ENCODE measurements at regions not wholly inside any gene's neighbourhood (a gene's known extent, or its start where the extent isn't known, plus 50 kb on each side); places are given as distances from the start of the nearest gene placed in this dataset.

DNA sequence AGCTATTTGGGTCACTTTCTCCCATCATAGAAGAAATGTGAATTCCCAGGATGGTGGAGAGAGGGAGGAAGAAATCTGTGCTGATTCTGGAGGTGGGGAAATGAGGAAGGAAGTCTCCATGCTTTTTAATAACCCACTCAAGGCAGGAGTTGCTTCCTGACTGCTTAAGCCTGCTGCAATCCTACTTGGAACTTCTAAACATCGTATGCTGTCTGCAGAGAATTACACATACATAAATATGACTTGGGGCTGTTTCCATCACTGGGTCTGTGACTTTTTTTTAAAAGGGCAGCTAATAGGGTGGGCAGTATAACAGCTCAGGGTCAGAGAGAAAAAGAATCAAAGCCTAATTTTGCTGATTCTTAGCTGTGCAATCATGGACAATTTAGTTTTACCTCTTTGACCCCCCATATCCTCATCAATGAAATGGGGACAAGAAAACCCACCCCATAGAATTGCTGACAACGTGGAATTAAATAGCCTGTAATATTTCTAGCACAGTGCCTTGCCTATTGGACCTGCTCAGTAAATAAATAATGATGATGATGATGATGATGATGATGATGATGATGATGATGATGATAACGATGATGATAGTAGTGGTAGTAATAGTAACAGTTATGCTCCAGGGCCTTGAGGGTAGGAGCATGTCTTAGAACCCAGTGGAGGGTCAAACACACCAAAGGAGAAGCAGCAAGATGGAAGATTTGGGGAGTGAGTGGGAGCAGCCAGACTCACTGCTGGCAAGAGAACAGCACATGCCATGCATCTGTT, 166.7 kb upstream of the LRFN2 start:
- DNase-seq (ENCODE audit: low spot score): no peak

GRCh38 chr6:40753048-40753447, 165.9 kb upstream of the LRFN2 start:
- no peak for DNase-seq (ENCODE audit: low spot score)

GRCh38 chr6:40744835-40745234, 157.7 kb upstream of the LRFN2 start:
- no peak for DNase-seq (ENCODE audit: low spot score)

DNA sequence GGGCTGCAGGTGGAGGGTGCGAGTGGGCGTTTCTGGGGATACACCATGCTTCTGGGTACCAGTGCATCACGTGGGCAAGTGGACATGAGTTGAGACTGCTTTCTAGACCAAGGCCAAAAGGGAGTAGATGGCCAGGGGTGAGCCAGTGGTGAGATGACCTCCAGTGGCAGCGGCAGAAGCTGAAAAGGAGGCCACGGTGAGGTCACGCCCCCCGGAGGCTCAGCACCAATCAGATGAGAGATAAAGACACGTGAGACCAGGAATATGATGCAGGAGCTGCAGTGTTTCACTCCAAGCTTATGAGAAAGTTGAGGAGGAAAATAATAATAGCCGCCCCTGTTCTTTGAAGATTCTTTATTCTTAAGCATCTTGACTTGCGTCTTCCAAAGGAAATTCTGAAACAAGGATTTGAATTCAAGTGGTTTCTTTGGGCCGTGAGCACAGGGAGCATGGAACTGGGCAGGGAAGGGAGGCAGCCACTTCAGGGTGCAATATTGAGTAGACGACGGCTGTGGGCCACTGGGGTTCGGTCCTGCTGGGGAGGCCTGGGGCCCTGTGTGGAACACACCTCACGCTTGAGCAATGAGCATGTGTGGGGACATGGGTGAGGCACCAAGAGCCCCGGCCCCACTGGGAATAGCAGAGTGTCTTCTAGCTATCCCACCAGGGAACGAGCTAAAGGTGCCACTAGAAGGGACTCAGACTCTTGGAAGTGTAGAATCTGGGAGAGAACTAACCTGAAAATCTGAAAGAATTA, 156.7 kb upstream of the LRFN2 start:
- no peak for DNase-seq (ENCODE audit: low spot score)

- no peak for DNase-seq (ENCODE audit: low spot score)
Observed at GRCh38 chr6:40743226-40743625, 156.1 kb upstream of the LRFN2 start.

DNA sequence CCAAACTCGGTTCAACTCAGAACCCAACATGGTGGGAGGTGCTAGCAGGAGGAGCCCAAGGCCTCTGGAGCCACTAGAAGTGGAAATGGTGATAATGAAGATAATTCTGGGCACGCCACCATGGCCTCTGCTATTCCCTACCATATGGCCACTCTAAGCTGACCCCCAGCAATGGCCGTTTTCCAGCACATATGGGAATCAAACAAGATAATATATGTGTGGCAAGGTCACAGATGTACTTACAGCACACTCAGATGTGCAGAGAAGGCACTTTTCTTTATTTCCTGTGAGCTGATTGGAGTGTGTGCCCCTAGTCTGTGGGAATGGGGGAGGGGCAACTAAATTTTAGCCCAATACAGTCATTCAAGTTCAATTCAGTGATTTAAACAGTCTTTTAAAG, 153.4 kb upstream of the LRFN2 start:
- no peak for DNase-seq (ENCODE audit: low spot score)

- DNase-seq (ENCODE audit: low spot score): no peak
Observed at GRCh38 chr6:40738551-40739193, 151.5 kb upstream of the LRFN2 start.

GRCh38 chr6:40735521-40735920, 148.4 kb upstream of the LRFN2 start:
- no peak for DNase-seq (ENCODE audit: low spot score)

DNA sequence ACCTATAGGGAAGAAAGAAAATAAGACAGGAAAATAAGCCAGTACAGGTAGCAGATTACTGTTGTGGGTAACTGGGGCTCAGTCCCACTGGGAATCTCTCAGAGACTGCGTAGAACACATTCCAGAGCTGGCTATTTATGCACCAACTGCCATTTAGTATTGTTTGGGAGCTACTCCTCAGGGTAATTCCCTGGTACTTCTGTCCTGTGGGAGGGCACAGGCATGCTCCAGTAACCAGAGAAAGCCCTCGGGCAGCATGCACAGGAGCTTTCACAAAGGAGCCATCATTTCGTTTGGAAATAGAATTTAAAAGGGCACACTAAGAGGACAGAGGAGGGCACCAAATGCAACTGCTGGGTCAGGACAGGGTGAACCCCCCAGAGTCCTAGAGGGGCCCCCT, 148.0 kb upstream of the LRFN2 start:
- no peak for DNase-seq (ENCODE audit: low spot score)

DNA sequence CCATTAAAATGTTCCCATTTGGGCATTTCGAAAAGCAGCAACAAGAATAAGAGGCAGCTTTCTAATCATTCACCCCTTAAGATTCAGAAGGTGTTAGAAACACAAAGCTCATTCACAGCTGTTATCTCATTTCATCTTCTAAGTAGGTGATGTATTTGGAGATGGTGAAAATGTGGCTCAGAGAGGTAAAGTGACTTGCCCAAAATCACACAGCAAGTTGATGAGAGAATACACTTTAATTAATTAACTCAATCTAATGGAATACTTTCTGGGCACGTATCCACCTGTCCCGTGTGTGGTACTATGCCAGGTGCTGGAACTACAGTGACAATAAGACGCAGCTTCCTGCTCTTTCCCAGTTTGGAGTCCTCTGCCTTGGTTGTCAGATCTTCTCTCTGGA, 147.4 kb upstream of the LRFN2 start:
- DNase-seq (ENCODE audit: low spot score): no peak

DNA sequence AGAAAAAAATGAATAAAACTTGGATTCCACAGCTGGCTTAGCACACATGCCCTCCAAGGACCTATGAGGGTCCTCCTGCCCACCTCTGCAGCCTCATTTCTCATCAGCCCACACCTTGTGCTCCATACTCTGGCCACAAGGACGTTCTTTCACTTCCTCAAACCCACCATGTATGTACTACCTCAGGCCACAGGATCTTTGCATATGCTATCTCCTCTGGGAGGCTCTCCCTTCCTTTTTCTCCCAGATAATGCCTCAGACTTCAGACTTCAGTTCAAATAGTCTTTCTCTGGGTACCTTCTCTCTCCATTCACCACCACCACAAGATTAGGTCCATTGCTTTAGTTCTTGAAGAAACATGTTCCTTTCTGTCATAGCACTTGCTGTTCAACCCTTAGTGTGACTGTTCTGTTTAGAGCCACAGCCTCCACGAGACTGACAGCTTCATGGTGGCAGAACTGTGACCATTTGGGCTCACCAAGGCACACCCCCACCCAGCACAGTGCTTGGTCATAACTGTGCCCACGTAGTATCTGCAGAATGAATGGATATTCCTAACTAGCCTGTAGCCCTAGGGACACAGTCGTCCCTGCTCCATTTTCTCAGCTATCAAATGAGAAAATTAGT, 146.7 kb upstream of the LRFN2 start:
- no peak for DNase-seq (ENCODE audit: low spot score)

DNA sequence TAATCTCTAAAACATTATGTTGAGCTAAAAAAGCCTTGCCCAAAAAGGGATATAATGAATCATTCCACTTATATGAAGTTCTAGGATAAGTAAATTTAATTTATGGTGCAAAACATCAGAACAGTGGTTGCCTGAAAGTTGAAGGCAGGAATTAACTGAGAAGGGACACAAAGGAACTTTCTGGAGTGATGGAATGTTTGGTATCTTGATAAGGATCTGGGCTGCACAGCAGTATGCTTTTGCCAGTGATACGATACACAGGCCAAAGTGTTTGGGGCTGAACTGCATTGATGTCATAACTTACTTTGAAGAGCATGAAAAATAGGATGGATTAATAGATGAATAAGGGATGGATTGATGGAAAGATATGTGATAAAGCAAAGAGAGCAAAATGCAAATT, 146.1 kb upstream of the LRFN2 start:
- no peak for DNase-seq (ENCODE audit: low spot score)

- DNase-seq (ENCODE audit: low spot score): no peak
Observed at GRCh38 chr6:40732878-40733277, 145.7 kb upstream of the LRFN2 start.

- DNase-seq (ENCODE audit: low spot score): no peak
Observed at GRCh38 chr6:40728643-40729042, 141.5 kb upstream of the LRFN2 start.

GRCh38 chr6:40727271-40727670, 140.1 kb upstream of the LRFN2 start:
- no peak for DNase-seq (ENCODE audit: low spot score)

DNA sequence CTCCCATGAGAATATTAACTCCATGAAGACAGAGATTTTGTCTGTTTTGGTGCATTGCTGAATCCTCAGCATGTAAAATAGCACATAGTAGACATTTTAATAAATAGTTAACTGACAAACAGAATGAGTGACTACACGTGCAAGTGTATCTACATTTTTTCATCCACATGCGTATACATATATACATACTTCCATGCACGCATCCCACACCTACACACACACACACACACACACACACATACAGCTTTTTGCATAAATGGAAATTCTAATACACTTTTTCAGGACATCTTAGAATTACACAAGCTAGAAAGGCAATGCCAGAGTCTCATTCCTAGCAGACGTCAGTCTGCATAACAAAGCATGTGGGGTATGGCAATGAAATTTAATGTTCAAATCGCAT, 139.7 kb upstream of the LRFN2 start:
- DNase-seq (ENCODE audit: low spot score): no peak

DNA sequence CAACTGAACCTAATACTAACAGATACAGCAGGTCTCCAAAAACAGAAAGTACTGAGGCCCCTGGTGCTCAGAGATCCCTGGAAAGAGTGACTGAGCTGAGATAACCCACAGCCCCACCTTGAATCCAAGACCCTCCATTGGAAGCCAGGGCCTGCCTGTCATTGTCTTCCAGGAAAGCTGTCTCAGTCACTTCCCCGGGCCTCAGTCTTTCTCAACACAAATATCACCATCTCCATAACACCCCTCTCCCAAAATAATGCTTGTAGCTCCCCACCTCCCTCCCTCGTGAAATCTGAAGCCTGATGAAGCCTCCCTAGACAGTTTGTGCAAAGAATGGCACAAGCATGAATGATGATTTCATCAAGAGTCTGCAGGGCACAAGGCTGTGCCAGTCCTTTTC, 138.2 kb upstream of the LRFN2 start:
- no peak for DNase-seq (ENCODE audit: low spot score)

DNA sequence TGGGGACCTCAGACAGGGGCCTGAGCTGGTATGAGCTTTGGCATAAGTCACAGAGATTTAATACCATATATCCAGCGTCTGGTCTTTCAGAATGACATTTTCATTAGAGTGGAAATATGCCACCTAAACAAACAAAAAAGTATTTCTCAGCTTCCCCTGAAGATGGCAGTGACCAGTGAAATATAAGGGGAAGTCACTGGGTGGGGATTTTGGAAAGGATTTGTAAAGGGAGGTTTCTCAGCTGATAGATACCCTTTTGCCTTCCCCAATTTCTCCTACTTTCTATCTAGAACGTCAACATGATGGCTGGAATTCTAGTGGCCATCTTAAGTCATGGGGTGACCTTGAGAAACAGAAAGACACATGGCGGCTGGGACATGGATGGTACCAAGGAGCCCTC, 137.7 kb upstream of the LRFN2 start:
- no peak for DNase-seq (ENCODE audit: low spot score)

- no peak for DNase-seq (ENCODE audit: low spot score)
Observed at GRCh38 chr6:40723967-40724366, 136.8 kb upstream of the LRFN2 start.

DNA sequence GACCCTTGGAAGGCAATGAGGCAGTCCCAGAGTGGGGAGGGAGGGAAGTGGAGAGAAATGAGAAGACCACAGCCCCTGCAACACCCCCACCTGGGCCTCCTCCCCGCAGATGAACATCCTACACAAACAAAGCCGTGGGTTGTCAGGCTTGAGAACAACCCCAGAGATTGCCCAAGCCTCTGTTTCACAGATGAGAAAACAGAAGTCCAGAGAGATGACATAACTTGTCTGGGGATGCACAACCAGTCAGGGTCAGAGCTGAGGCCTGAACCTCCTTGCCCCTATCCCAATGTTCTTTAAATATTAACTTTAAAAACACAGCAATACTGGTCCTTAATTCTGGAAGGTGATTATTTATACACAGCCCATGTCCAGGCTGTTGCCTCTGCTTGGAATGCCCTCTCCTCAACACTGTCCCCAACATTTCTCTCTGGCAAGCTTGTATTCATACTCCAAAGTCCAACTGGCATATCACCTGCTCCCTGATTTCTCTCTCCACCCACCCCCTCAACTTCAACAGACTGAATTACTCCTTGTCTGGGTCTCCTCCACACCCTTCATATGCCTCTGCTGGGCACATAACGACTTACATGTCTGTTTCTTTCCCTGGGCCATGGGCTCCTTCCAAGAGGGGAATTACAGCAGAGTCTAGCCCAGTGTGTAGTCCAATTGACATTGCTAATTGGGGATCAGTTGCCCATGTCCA, 135.5 kb upstream of the LRFN2 start:
- no peak for DNase-seq (ENCODE audit: low spot score)

GRCh38 chr6:40722091-40722490, 134.9 kb upstream of the LRFN2 start:
- no peak for DNase-seq (ENCODE audit: low spot score)

- DNase-seq (ENCODE audit: low spot score): no peak
Observed at GRCh38 chr6:40721271-40721952, 134.2 kb upstream of the LRFN2 start.

Measured in LoVo (cell line).